GM19463 (cell line): ENCODE measurements at regions not wholly inside any gene's neighbourhood (a gene's known extent, or its start where the extent isn't known, plus 50 kb on each side); places are given as distances from the start of the nearest gene placed in this dataset.
"Not testable (repeated sequence)": the region's sequence is repeated elsewhere in the genome, so short reads cannot be mapped to it uniquely, and the experiment has no call there.

Experiments
- ATAC-seq: cut with Tn5 transposase; IDR thresholded peaks from one replicate; pipeline ENCODE4 v1.9.1; 2021; ENCODE audit warnings: mild to moderate bottlenecking, moderate library complexity; ENCODE audit not compliant: unreplicated experiment

DNA sequence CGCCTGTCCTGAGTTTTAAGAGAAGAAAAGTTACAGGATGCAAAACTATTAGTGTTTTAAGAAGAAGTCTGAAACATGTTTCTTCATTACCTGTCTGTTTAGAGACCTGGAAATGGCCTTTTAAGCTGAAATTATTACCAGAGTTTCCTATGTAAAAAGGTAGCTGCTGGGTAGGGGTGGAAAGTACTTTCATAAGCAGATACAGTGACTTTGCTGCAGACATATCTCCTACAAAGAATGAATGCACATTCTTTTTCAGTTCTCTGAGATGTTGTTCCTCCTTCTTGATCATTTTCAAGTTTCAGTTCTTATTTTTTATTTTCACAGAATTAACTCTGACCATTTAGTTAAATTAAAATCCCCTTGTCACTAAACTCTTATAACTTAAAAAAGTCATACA is 1329.6 kb downstream of the KCNT2 start:
- no peak for ATAC-seq

DNA sequence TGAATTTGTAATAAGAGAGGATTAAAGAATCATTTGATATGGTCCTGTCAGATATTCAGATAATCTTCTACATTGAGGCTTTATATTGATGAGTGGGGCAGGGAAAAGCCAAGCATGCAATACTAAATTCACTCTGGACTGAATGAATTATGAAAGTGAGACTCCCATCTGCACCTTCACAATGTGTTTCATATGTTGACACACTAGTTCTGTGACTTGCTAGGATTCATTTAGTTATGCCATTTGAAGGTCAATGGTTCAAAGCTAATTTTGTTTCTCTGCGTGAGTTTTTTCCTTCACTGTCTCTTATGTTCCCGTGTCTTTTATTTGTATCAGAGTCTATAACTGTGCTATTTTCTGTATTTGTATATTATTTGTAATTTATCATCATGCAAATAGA is 1332.5 kb downstream of the KCNT2 start:
- no peak for ATAC-seq

DNA sequence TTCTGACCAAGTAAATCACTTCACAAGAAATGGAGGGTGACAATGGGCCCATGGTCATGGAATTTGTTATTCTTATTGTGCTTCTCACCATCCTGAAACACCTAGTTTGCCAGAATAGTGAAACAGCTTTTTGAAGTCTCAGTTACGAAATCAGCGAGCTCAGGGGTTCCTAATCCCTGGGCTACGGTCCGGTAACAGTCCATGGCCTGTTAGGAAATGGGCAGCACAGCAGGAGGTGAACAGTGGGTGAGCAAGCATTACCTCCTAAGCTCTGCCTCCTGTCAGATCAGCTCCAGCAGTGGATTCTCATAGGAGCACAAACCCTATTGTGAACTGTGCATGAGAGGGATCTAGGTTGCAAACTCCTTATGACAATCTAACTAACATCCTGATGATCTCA is 1356.3 kb downstream of the KCNT2 start:
- ATAC-seq, result no peak

DNA sequence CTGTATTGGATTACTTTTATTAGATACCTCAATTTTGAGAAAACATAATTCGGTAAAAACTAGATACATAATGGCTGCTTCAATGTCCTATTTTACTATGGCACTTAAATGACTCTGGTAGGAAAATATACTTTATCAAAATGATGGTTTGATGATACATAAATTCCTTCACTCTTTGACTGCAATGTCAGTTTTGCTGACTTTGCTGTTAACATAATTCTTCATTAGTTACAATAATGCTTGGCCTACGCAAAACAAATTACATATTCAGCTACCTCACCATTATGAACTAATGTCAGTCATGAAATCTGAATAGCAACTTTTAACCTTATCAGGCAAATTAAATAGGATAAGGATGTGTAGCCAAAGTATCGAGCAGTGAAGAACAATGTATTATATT is 1364.7 kb downstream of the KCNT2 start:
- no peak for ATAC-seq

DNA sequence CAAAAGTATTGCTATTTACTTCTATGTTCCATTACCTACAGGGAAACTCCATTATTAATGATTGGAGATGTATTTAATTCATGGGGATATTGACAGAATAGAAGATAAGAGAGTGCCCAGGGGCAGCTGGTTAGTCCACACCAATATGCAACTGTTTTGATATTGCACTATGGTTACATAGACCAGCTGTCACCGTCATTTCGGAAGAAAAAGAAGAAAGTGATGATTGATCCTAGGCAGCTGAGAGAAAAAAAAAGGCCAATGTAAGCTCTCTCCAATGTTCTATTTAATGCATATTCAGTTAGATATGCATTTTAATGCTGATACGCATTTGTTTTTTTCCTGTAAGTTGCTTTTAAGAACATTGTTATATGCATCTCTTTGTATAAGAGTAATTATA is 1367.2 kb downstream of the KCNT2 start:
- ATAC-seq, result no peak

DNA sequence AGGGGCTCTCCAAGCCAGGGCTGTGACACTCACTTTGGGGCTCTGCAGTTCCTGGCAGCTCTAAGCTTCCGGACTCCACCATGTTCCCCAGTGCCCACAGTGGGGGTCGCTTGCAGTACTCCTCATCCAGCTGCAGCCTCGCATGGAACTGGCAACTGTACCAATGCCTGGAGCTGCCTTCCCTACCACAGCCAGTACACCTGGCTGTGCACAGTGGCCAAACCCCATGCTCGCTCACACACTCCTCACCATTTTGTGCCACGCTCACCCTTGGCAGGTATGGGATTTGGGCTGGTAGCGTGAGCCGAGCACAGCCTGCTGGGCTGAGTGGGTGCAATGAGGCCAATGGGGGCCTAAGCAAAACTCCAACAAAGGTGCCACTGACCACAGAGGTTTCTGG is 1369.9 kb downstream of the KCNT2 start:
- no peak for ATAC-seq

DNA sequence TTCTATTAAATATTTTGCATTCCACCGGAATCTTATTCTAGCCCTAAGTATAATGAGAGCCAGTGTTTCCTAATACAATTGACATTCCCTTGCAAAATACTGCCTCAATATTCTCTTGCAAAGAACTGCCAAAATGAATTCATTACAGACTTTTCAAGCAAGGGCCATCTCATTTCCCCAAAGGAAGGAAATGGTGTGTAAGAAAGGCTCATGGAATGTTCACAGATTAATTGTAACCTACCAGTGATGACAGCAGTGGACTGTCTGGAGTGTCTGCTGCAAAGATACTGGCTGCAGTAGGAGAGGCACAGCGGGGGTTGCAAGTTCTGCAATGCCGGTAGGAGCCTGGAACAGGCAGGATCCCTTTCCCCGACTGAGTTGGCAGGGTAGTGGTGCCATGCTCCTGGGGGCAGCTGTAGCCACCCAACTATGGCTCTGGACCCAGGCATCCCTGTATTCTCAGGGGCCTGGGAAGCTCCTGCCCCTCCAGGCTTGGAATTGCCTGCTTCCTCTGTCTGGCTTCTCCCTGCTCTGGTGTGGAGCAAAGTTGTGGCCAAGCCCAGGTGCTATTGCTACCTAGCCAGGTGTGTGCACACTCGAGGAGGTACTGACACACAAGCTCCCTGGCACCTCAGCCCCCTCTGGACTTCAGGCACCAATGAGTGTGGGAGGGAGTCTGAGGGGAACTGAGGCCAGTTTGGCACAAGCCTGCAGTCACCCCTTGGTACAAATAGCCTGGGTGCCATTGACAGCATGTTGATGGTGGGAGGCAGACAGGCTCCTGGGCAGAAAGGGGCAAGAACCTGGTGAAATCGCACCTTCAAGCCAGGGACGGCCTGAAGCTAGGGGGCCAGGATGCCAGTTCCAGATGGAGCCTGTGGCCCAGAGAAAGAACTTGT is 1371.0 kb downstream of the KCNT2 start:
- ATAC-seq, result no peak

DNA sequence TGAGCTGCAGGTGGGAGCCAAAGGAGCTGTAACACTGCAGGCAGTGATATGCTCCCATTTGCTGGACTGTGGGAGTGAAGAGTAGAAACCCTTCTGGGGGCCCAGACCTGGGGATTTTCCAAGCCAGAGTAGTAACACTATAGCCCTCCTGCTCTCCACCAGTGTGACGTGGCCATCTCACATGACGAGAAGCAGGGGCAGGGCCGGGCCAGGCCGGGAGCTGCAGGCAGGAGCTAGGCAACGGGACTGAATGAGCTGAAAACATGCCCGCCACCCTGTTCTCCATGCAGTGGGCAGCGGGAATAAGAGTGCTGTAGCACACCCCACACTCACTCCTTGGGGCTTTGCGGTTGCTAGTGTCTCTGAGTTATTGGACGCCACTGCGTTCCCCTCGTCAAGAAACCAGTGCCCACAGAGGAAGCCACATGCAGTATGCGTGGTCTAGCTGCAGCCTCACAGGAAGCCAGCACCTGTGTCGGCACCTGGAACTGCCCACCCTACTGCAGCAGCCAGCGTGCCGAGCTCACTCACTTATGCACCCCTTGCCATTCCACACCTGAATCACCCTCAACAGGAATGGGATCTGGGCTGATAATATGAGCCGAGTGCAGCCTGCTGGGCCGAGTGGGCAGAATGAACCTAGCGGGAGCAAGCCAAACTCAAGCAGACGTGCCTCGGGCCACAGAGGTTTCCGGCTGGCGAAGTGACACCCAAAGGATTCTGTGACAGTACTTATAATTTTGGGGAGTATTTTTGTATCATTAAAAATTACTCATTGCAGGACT is 1389.6 kb downstream of the KCNT2 start:
- no peak for ATAC-seq

DNA sequence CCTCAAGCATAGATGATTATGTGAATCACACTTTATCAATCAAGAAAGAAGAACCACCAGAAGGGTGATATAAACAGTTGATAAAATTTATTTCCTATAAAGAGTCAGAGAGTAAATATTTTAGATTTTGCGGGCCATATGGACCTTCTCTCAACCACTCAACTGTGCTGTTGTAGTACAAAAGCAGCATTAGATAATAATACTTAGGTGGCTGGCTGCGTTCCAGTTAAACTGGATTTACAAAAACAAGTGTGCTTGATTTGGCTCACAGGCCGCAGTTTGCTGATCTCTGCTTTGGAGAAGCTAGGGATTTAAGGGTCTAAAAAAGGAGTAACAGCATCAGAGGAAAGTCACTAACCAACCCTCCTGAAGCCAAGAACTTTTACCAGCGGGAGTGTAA is 1406.0 kb downstream of the KCNT2 start:
- ATAC-seq, result no peak

DNA sequence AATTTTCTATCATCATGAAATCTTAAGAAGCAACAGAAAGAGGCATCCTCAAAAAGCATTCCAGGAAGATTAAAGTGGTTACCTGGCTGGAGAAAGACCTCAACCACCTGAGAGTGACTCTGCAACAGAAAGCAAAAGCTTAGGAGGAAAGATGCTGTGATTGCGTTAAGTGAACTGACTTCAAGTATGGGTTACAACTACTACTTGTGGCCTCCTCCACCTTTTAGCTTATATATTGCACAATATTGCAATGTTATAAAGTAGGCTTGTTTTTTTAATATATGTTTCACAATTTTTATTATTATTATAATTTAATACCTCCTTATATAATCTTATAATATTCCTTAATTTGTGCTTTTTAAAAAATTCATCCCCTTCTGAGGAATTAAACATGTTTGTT is 1407.5 kb downstream of the KCNT2 start:
- no peak for ATAC-seq

DNA sequence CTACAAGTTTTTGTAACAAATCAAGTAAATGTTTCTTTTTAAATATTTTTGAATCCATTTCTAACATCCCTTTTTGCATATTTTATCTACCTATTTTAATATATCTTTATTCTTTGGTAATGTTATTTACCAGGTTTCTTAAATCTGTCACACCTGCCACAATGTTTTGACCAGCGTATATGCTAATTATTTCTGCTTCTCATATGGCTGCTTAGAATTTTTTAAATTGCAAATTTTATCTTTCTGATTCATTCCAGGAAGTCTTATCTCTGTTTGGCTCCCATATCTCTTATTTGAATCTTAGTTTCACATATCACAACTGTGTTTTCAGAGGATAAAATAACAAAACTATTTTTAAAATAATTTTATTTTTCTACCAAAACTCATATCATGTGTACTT is 1411.1 kb downstream of the KCNT2 start:
- ATAC-seq, result no peak

DNA sequence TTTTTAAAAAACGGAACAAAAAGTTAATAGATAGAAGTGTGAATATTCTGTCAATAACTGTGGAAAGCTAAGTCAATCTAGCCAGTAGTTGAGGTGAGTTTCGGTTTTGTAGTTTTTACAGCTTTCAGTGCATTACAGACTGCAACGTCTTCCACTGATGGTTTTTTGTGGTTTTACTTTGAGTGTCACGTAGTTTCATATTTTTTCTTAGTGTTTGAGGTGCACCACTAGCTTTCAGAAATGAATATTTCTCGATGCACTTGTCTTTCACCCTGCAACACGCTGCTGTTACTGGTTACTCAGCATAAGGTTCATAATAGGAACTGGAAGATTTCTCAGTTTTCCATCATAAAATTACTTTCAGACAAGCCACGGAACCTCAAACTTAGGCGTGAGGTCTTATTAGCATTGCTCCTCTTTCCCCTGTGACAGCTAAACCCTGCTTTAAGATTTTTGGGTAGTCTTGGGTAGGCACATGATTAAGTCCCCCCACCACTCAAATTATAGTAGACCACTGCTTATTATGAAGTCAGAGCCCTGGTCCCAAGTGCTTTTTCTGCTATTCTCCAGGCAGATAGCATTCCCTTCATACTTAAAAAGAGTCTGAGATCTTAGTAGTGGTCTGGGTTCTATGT is 1412.7 kb downstream of the KCNT2 start:
- peak; percentile 94 for ATAC-seq

DNA sequence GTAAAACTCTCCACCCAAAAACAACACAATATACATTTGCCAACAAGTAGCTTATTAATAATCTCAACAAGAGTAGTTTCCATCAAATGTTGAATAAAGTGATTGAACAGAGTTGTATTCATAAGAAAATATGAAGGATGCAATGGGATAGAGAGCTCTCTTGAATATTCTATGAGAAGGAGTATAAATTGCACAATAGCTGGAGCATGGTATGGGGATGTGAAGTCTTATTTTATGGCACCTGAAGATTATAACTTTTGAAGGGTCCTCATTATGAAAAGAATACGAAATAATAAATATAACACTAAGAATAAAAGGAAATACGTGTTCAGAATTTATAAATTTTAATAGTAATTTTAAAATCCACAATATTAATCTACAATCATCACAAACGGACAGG is 1415.1 kb downstream of the KCNT2 start:
- no peak for ATAC-seq

DNA sequence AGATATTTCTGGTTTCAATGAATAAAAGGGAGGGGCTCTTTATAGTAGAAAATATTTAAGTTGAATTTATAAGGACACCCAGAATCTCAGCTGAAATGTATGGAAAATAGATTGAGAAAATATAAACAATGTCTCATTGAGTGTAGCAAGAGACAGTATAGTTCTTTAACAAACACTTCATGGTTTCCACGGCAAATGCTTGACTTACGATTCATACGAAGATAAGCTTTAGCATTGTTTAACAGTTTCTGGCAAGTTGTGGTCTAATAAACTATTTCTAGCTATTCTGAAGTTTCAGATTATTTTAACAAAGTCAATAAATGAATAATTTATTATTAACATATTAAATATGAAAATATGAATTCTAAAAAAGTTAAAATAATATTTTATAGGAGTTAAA is 1419.4 kb downstream of the KCNT2 start:
- no peak for ATAC-seq

DNA sequence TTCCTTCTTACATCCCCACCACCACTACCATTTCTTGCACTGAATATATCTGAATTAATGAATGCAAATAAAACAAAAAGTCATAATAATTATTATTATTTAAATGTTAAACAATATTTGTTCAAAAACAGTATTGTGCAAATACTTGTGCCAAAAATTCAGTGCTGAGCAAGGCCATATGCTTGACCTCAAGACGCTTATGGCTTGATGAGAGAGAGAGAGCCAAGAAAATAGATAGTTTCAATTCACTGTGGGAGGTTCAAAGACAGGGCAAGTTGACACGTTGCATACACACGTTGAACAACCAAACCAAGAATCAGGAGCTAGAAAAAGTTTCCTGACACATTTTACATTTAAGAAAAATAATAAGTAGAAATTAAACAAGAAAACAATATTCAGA is 1421.7 kb downstream of the KCNT2 start:
- no peak for ATAC-seq

DNA sequence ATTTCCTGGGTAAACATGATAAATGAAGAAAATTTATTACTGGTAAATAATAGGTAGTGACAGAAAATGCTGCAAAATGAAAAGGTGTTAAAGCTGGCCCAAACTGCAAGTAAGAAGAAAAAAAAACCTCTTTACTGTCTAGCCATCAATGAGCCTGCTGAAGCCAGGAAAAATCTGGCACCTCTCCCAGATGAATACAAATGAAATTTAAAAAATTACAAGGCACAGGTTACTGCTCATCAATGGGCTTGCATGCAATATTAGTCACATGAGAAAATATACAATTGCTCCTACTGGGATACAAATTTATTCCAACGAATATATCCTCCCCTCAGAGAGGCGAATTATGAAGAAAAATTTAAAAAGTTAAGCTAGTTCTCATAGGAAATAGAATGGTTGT is 1422.5 kb downstream of the KCNT2 start:
- no peak for ATAC-seq

DNA sequence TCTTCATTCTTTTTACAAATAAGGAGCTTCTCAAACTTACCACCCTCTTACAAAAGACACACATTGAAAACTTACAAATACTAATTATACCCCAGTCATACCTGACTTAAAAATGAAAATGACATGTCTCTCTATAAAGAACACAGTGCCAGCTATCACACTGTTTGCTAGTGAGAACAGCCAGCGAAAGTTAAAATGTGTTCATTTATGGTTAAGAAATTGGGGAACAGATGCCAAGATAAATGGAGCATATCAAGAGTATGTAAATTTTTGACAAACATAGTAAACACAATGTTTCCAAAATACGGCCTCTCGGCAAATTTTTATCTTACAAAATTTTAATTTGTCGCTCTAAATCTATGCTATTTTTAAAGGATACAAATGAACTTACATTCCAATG is 1422.9 kb downstream of the KCNT2 start:
- ATAC-seq, result no peak

DNA sequence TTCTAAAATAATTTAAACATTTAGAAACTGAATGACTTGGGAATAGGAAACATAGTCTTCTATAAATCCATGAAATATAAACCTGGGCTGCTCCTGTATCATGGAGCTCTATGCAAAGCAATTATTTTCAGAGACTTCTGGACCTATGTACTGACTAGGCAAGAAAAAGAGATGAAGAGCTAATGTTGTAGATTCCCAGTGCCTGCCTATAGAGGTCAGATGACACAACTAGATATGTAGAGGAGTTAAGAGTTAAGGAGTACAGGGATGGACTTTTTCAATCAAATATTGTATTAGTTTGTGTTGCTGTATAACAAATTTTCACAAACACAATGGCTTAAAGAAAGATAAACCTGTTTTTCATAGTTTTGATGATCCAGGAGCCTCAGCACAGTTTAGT is 1434.5 kb downstream of the KCNT2 start:
- no peak for ATAC-seq

DNA sequence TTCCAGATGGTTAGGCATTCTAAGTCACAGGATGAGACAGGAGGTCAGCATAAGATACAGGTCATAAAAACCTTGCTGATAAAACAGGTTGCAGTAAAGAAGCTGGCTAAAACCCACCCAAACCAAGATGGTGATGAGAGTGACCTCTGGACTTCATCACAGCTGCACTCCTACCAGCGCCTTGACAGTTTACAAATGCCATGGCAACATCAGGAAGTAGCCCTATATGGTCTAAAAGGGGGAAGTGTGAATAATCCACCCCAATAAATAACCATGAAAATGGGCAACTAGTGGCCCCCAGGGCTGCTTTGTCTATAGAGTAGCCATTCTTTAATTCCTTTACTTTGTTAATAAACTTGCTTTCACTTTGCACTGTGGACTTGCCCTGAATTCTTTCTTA is 1448.4 kb downstream of the KCNT2 start:
- ATAC-seq, result not testable (repeated sequence)

DNA sequence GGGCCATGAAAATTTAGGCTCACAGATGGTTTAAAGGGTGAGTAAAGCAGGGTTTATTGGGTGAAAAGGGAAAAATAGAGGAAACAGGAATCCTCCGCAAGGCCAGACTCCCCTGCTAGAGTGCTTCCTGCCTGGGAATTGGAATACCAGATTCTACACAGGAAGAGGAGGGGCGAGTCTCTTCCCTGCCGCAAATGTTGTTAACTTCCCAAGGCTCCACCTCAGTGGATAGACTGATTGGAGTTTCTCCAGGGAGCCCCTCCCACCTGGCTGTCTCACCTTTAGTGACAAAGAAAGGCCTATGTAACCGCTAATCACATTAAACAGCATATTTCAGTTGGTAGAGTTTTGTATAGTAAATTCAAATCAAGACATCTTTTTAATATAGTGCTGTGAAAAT is 1450.1 kb downstream of the KCNT2 start:
- ATAC-seq, result no peak

DNA sequence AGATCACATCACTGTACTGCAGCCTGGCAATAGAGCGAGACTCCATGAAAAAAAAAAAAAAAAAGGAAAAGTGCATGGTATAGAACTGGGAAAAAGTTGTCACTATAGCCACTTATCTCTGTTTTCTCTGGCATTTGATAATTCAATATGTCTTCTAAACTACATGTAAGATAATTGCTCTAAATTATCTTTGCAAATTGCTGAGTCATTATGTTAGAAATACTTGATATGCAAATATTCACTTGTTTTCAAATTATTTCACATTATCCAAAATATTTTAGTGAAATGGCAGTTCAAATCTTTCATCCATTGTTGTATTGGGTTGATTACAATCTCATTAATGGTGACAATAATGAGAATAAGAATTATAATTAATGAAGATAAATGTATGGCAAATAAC is 1455.1 kb downstream of the KCNT2 start:
- no peak for ATAC-seq

DNA sequence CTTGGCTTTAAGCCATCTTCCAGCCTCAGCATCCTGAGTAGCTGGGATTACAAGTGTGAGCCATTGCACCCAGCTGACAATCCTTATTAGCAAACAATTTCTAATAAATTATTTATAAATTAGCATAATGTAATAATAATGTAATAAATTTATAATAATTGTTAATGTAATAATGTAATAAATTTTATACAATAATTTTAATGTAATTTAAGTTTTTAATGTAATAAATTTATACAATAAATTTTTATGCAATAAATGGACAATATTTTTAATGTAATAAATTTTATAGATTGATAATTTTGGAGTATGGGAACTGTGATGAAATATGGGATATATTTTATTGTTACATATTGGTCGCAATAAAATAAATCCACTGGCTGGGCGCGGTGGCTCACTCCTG is 1457.5 kb downstream of the KCNT2 start:
- ATAC-seq, result no peak
